ENCODE measurements at regions not wholly inside any gene's neighbourhood (a gene's known extent, or its start where the extent isn't known, plus 50 kb on each side); places are given as distances from the start of the nearest gene placed in this dataset.

- no peak for DNase-seq
- WGBS, 2 experiments (ENCODE audit: insufficient coverage in 1 of 2, insufficient read length in 1 of 2), result 95% methylated on average over 7 of the region's 7 CpGs; no CpG with 5 or more reads in 1 of the 2 experiments
- Histone ChIP-seq H3K27ac (ENCODE audit: low read depth, low read length) (no peak overlapping the region), H3K9me3 (ENCODE audit: control insufficient read depth, low read length) (no peaks in the 10 kb centered on the region), H3K9ac (ENCODE audit: extremely low read depth, low read length, poor library complexity, severe bottlenecking) (no peak overlapping the region), H3K4me1 (ENCODE audit: control insufficient read depth, insufficient read depth, low read length) (no peaks in the 10 kb centered on the region), H3K4me3 (ENCODE audit: low read length) (no peak overlapping the region), H3K27me3 (ENCODE audit: control insufficient read depth, insufficient read depth, low read length, poor library complexity, severe bottlenecking) (no peaks in the 10 kb centered on the region), H3K36me3 (ENCODE audit: control insufficient read depth, insufficient read depth, low read length) (no peaks in the 10 kb centered on the region)
- Mint-ChIP-seq H3K36me3 (ENCODE audit: low read depth) (no peaks in the 10 kb centered on the region), H3K27ac (no peak overlapping the region), H3K9me3 (peaks cover 18% of the 10 kb centered on the region), H3K27me3 (ENCODE audit: insufficient read depth) (peaks cover 9% of the 10 kb centered on the region), H3K4me1 (peaks cover 7% of the 10 kb centered on the region), H3K4me3 (no peak overlapping the region)
- no peak for TF ChIP-seq CTCF (conservative IDR thresholded peaks at IDR 0.05)
Measured at GRCh38 chrX:39912126-39912525, 185.6 kb downstream of the BCOR start.

GRCh38 chrX:39915081-39915480 is 182.7 kb downstream of the BCOR start:
- H3K4me3 Mint-ChIP-seq, result no peak overlapping the region
- 88% methylated on average over 3 of the region's 3 CpGs; no CpG with 5 or more reads in 1 of the 2 experiments for WGBS, 2 experiments (ENCODE audit: insufficient coverage in 1 of 2, insufficient read length in 1 of 2)
- no peaks in the 10 kb centered on the region for H3K4me1 Mint-ChIP-seq
- Histone ChIP-seq H3K9me3 (ENCODE audit: control insufficient read depth, low read length) (no peaks in the 10 kb centered on the region), H3K4me3 (ENCODE audit: low read length) (no peak overlapping the region), H3K36me3 (ENCODE audit: control insufficient read depth, insufficient read depth, low read length) (no peaks in the 10 kb centered on the region), H3K9ac (ENCODE audit: extremely low read depth, low read length, poor library complexity, severe bottlenecking) (no peak overlapping the region), H3K4me1 (ENCODE audit: control insufficient read depth, insufficient read depth, low read length) (no peaks in the 10 kb centered on the region), H3K27ac (ENCODE audit: low read depth, low read length) (no peak overlapping the region), H3K27me3 (ENCODE audit: control insufficient read depth, insufficient read depth, low read length, poor library complexity, severe bottlenecking) (no peaks in the 10 kb centered on the region)
- peaks cover 3% of the 10 kb centered on the region for H3K27me3 Mint-ChIP-seq (ENCODE audit: insufficient read depth)
- DNase-seq, result no peak
- no peaks in the 10 kb centered on the region for H3K36me3 Mint-ChIP-seq (ENCODE audit: low read depth)
- H3K9me3 Mint-ChIP-seq, result peaks cover 23% of the 10 kb centered on the region
- H3K27ac Mint-ChIP-seq, result no peak overlapping the region
- no peak for TF ChIP-seq CTCF (conservative IDR thresholded peaks at IDR 0.05)

DNA sequence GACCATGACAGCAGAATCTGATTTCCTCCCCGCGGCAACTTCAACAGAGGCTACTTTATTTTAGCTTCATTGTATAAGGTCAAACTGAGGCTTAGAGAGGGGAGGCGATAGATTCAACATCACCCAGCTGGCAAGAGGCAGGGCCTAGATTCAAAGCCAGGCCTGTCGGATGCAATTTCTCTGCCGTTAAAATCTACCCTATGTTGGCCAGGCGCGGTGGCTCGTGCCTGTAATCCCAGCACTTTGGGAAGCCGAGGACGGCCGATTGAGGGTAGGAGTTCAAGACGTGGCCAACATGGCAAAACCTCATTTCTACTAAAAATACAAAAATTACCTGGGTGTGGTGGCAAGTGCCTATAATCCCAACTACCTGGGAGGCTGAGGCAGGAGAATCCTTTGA is 182.2 kb downstream of the BCOR start:
- Histone ChIP-seq H3K36me3 (ENCODE audit: control insufficient read depth, insufficient read depth, low read length) (no peaks in the 10 kb centered on the region), H3K9ac (ENCODE audit: extremely low read depth, low read length, poor library complexity, severe bottlenecking) (no peak overlapping the region), H3K27me3 (ENCODE audit: control insufficient read depth, insufficient read depth, low read length, poor library complexity, severe bottlenecking) (no peaks in the 10 kb centered on the region), H3K4me1 (ENCODE audit: control insufficient read depth, insufficient read depth, low read length) (no peaks in the 10 kb centered on the region), H3K9me3 (ENCODE audit: control insufficient read depth, low read length) (no peaks in the 10 kb centered on the region), H3K27ac (ENCODE audit: low read depth, low read length) (no peak overlapping the region), H3K4me3 (ENCODE audit: low read length) (no peak overlapping the region)
- no peak for TF ChIP-seq CTCF (conservative IDR thresholded peaks at IDR 0.05)
- DNase-seq, result no peak
- Mint-ChIP-seq H3K9me3 (peaks cover 25% of the 10 kb centered on the region), H3K36me3 (ENCODE audit: low read depth) (no peaks in the 10 kb centered on the region), H3K4me1 (no peaks in the 10 kb centered on the region), H3K4me3 (no peak overlapping the region), H3K27ac (no peak overlapping the region), H3K27me3 (ENCODE audit: insufficient read depth) (peaks cover 3% of the 10 kb centered on the region)
- 92 to 96% methylated on average over 3 to 11 of the region's 12 CpGs for WGBS, 2 experiments (ENCODE audit: insufficient coverage in 1 of 2, insufficient read length in 1 of 2)

All from endodermal cell (in vitro differentiated cells).